ENCODE measurements at regions not wholly inside any gene's neighbourhood (a gene's known extent, or its start where the extent isn't known, plus 50 kb on each side); places are given as distances from the start of the nearest gene placed in this dataset.

DNA sequence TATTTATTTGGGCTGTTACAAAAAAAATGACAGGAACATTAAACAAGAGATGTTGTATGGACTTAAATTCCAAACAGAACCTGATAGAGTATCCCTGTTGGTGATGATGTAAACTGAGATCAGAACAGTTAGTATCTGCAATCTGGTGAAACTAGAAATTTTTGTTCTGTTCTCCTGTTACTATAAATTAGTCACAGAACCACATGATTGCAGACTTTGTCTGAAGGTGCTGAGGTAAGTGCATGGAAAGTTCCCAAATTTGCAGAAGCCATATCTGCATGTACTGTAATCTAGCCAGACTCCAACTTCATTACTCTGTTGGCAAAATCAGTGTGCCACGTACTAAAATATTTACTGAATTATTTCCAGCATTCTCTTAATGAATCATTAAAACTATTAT lies 516.3 kb upstream of the FSIP2 start (continued):
- no peak for TF ChIP-seq GABPA (IDR thresholded peaks at IDR 0.05; ENCODE audit: borderline replicate concordance, insufficient read depth, low read length)
- TF ChIP-seq EGR1 (IDR thresholded peaks at IDR 0.05; ENCODE audit: borderline replicate concordance, low read depth, low read length), result no peak
- TF ChIP-seq SP1 (IDR thresholded peaks at IDR 0.05; ENCODE audit: low read depth, low read length), result no peak

Data from H1 (cell line).